Thyroid gland (tissue), 4 donors: ENCODE measurements at regions not wholly inside any gene's neighbourhood (a gene's known extent, or its start where the extent isn't known, plus 50 kb on each side); places are given as distances from the start of the nearest gene placed in this dataset.

ENCODE experiments used
- DNase-seq, 2 donors: peaks; one replicate each; pipeline ENCODE4 v3.0.0-alpha.2; 2019
- H3K27ac ChIP-seq, 3 donors: fragments of 200-600 bp; sonication (generic); 1 replicate in 2 of 3; 2 replicates in 1 of 3; pipeline ENCODE4 v1.5.1; 2016 to 2019; ENCODE audit warnings: mild to moderate bottlenecking in 1 of 3, moderate library complexity in 1 of 3
- H3K27me3 ChIP-seq: fragments of 200-600 bp; sonication (generic); one replicate; pipeline ENCODE4 v1.5.1; 2019
- H3K36me3 ChIP-seq, 2 donors: fragments of 200-600 bp; sonication (generic); one replicate each; pipeline ENCODE4 v1.5.1; 2016 to 2019
- H3K4me1 ChIP-seq, 2 donors: fragments of 200-600 bp; sonication (generic); one replicate each; pipeline ENCODE4 v1.5.1; 2017 to 2019
- H3K4me3 ChIP-seq, 3 donors: fragments of 200-600 bp; sonication (generic); replicated peaks in 1 of 3; 1 replicate in 2 of 3; 2 replicates in 1 of 3; pipeline ENCODE4 v1.5.1; 2016; ENCODE audit warnings: mild to moderate bottlenecking in 1 of 3
- H3K9me3 ChIP-seq: fragments of 200-600 bp; sonication (generic); one replicate; pipeline ENCODE4 v1.5.1; 2017
- CTCF ChIP-seq, 6 experiments: fragments of 200-600 bp in 3 of 6; fragments of 450-650 bp in 3 of 6; sonication (generic) in 3 of 6; IDR thresholded peaks; one replicate each; pipeline ENCODE4 v1.5.1; 2016 to 2019; ENCODE audit warnings: antibody characterized with exemption in 6 of 6, mild to moderate bottlenecking in 2 of 6, inconsistent platforms in 1 of 6, moderate library complexity in 1 of 6
- POLR2A ChIP-seq, 2 donors: fragments of 450-650 bp; IDR thresholded peaks; one replicate each; pipeline ENCODE4 v1.6.1; 2017; ENCODE audit warnings: antibody characterized with exemption in 2 of 2, mild to moderate bottlenecking in 2 of 2, moderate library complexity in 1 of 2
- WGBS, 2 donors: methylation state at CpG; one replicate each; pipeline ENCODE4 v1.1.5; 2017; 5-methylcytosine and 5-hydroxymethylcytosine counted together
- intact Hi-C: fragments of 100-400 bp; cut with DNase I; formaldehyde crosslinking; loops from one replicate; pipeline ENCODE4 v1.15.1; 2023

- no peak overlapping the region for H3K4me3 ChIP-seq
- H3K27me3 ChIP-seq: no peaks in the 10 kb centered on the region
- intact Hi-C loops: no loop called here
- H3K27ac ChIP-seq: no peak overlapping the region
- no peaks in the 10 kb centered on the region for H3K4me1 ChIP-seq
- H3K36me3 ChIP-seq: no peaks in the 10 kb centered on the region
- no peaks in the 10 kb centered on the region for H3K9me3 ChIP-seq
- no peak for DNase-seq
- TF ChIP-seq POLR2A (IDR thresholded peaks at IDR 0.05) (no peak), CTCF (IDR thresholded peaks at IDR 0.05) (no peak)
Measured at GRCh38 chrX:51798701-51799100, 55.5 kb downstream of the GSPT2 start.

GRCh38 chrX:51802917-51803688 lies 59.9 kb downstream of the GSPT2 start:
- Histone ChIP-seq H3K4me1 (no peaks in the 10 kb centered on the region), H3K9me3 (no peaks in the 10 kb centered on the region), H3K27me3 (no peaks in the 10 kb centered on the region), H3K4me3 (peak overlapping the region in 2 of 3 donors; percentile 27 to 58), H3K36me3 (no peaks in the 10 kb centered on the region), H3K27ac (peak overlapping the region in 1 of 3 donors; percentile 50)
- peak; percentile 40 to 48 for DNase-seq
- 1 to 3% methylated on average over 18 to 26 of the region's 26 CpGs for WGBS, 2 donors
- TF ChIP-seq CTCF (IDR thresholded peaks at IDR 0.05) (peak in 1 of 6 experiments; percentile 25), POLR2A (IDR thresholded peaks at IDR 0.05) (no peak)
- intact Hi-C loops: no loop called here

GRCh38 chrX:51803833-51804232 lies 60.6 kb downstream of the GSPT2 start:
- Histone ChIP-seq H3K27ac (no peak overlapping the region), H3K36me3 (no peaks in the 10 kb centered on the region), H3K4me3 (no peak overlapping the region), H3K4me1 (no peaks in the 10 kb centered on the region), H3K9me3 (no peaks in the 10 kb centered on the region), H3K27me3 (no peaks in the 10 kb centered on the region)
- DNase-seq: no peak
- 73 to 79% methylated on average over 3 of the region's 3 CpGs for WGBS, 2 donors
- no peak for TF ChIP-seq CTCF (IDR thresholded peaks at IDR 0.05)
- TF ChIP-seq POLR2A (IDR thresholded peaks at IDR 0.05): no peak
- intact Hi-C loops: no loop called here

GRCh38 chrX:51804741-51805140 lies 61.5 kb downstream of the GSPT2 start:
- no peak for DNase-seq
- TF ChIP-seq CTCF (IDR thresholded peaks at IDR 0.05): no peak
- TF ChIP-seq POLR2A (IDR thresholded peaks at IDR 0.05): no peak
- Histone ChIP-seq H3K27me3 (no peaks in the 10 kb centered on the region), H3K4me3 (no peak overlapping the region), H3K36me3 (no peaks in the 10 kb centered on the region), H3K4me1 (no peaks in the 10 kb centered on the region), H3K9me3 (no peaks in the 10 kb centered on the region), H3K27ac (no peak overlapping the region)
- 87 to 91% methylated on average over 5 of the region's 5 CpGs for WGBS, 2 donors
- intact Hi-C loops: no loop called here

GRCh38 chrX:51813886-51814460 lies 70.7 kb downstream of the GSPT2 start:
- intact Hi-C loops: no loop called here

More at GRCh38 chrX:51813886-51814460, 70.7 kb downstream of the GSPT2 start:
- H3K9me3 ChIP-seq: no peaks in the 10 kb centered on the region
- WGBS, 2 donors: 96 to 97% methylated on average over 11 to 12 of the region's 12 CpGs
- H3K4me1 ChIP-seq: no peaks in the 10 kb centered on the region
- TF ChIP-seq CTCF (IDR thresholded peaks at IDR 0.05) (no peak), POLR2A (IDR thresholded peaks at IDR 0.05) (no peak)
- no peak overlapping the region for H3K27ac ChIP-seq
- DNase-seq: no peak
- H3K27me3 ChIP-seq: no peaks in the 10 kb centered on the region
- H3K36me3 ChIP-seq: no peaks in the 10 kb centered on the region
- no peak overlapping the region for H3K4me3 ChIP-seq
